DND-41 (cell line): ENCODE measurements at regions not wholly inside any gene's neighbourhood (a gene's known extent, or its start where the extent isn't known, plus 50 kb on each side); places are given as distances from the start of the nearest gene placed in this dataset.

ENCODE experiments used
- ATAC-seq: fragments of 200-7000 bp; cut with Tn5 transposase; 3 replicates; pipeline ENCODE4 v1.9.1; 2021; ENCODE audit warnings: low read depth; ENCODE audit not compliant: insufficient read depth
- DNase-seq: peaks from one replicate; pipeline ENCODE4 v3.0.0-alpha.2; 2020
- H2AFZ ChIP-seq: 2 replicates; pipeline ENCODE4 v1.6.0; 2012; ENCODE audit warnings: low read depth, low read length
- H3K27ac ChIP-seq: 2 replicates; pipeline ENCODE4 v1.5.1; 2012; ENCODE audit warnings: low read length, inconsistent platforms
- H3K27me3 ChIP-seq: fragments of 200-600 bp; sonication (generic); 2 replicates; pipeline ENCODE4 v1.6.0; 2012; ENCODE audit warnings: low read length, mild to moderate bottlenecking, inconsistent platforms; ENCODE audit not compliant: insufficient read depth, poor library complexity
- H3K36me3 ChIP-seq: 2 replicates; pipeline ENCODE4 v1.5.1; 2012; ENCODE audit warnings: low read length, inconsistent platforms; ENCODE audit not compliant: insufficient read depth
- H3K4me1 ChIP-seq: 2 replicates; pipeline ENCODE4 v1.5.1; 2012; ENCODE audit warnings: mild to moderate bottlenecking, low read length; ENCODE audit not compliant: insufficient read depth
- H3K4me2 ChIP-seq: 2 replicates; pipeline ENCODE4 v1.6.0; 2012; ENCODE audit warnings: mild to moderate bottlenecking, moderate library complexity, low read length, inconsistent platforms; ENCODE audit not compliant: insufficient read depth
- H3K4me3 ChIP-seq, 2 experiments: fragments of 200-600 bp in 1 of 2; shearing (Covaris generic) in 1 of 2; 2 replicates each; pipeline ENCODE4 v1.5.1; 2012 to 2016; ENCODE audit warnings: inconsistent platforms in 2 of 2, low read length in 2 of 2, mild to moderate bottlenecking in 2 of 2, low read depth in 1 of 2, moderate library complexity in 1 of 2
- H3K79me2 ChIP-seq: 2 replicates; pipeline ENCODE4 v1.6.0; 2012; ENCODE audit warnings: low read length, inconsistent platforms; ENCODE audit not compliant: insufficient read depth
- H3K9ac ChIP-seq: 2 replicates; pipeline ENCODE4 v1.6.0; 2012; ENCODE audit warnings: low read depth, mild to moderate bottlenecking, inconsistent platforms, low read length, moderate library complexity
- H3K9me3 ChIP-seq: 2 replicates; pipeline ENCODE4 v1.5.1; 2012; ENCODE audit warnings: low read length, moderate library complexity, mild to moderate bottlenecking, inconsistent platforms; ENCODE audit not compliant: insufficient read depth, severe bottlenecking
- H4K20me1 ChIP-seq: 2 replicates; pipeline ENCODE4 v1.6.0; 2012; ENCODE audit warnings: low read length; ENCODE audit not compliant: insufficient read depth
- CTCF ChIP-seq: IDR thresholded peaks from 2 replicates; pipeline ENCODE4 v1.5.1; 2012; ENCODE audit warnings: borderline replicate concordance, low read length, moderate library complexity, mild to moderate bottlenecking; ENCODE audit not compliant: poor library complexity, severe bottlenecking; ENCODE audit errors: extremely low read depth
- EZH2 ChIP-seq: IDR thresholded peaks from 3 replicates; pipeline ENCODE4 v1.6.1; 2012; ENCODE audit warnings: borderline replicate concordance, low read depth, mild to moderate bottlenecking, moderate library complexity, low read length, inconsistent platforms; ENCODE audit not compliant: severe bottlenecking

GRCh38 chr9:90020276-90020871, 415.6 kb downstream of the GADD45G start:
- ATAC-seq = no peak
- TF ChIP-seq EZH2 (no peak), CTCF (no peak)

GRCh38 chr9:90021216-90021906, 416.5 kb downstream of the GADD45G start:
- Histone ChIP-seq H4K20me1 (no peaks in the 10 kb centered on the region), H3K4me3 (no peak overlapping the region), H3K36me3 (no peaks in the 10 kb centered on the region), H3K27ac (no peak overlapping the region), H3K79me2 (no peaks in the 10 kb centered on the region), H3K4me2 (no peak overlapping the region), H3K4me1 (no peaks in the 10 kb centered on the region), H3K9ac (no peak overlapping the region), H2AFZ (no peak overlapping the region), H3K27me3 (peaks cover 3% of the 10 kb centered on the region), H3K9me3 (no peaks in the 10 kb centered on the region)
- TF ChIP-seq CTCF = no peak
- TF ChIP-seq EZH2 = no peak
- ATAC-seq (no peak), DNase-seq (no peak)

More at GRCh38 chr9:90020276-90020871, 415.6 kb downstream of the GADD45G start:
- H3K9ac ChIP-seq = no peak overlapping the region
- no peaks in the 10 kb centered on the region for H3K9me3 ChIP-seq
- no peak overlapping the region for H3K27ac ChIP-seq
- H3K79me2 ChIP-seq = no peaks in the 10 kb centered on the region
- no peak overlapping the region for H3K4me3 ChIP-seq
- H3K4me2 ChIP-seq = no peak overlapping the region
- no peaks in the 10 kb centered on the region for H3K4me1 ChIP-seq
- H3K27me3 ChIP-seq = peaks cover under 1% of the 10 kb centered on the region
- H4K20me1 ChIP-seq = no peaks in the 10 kb centered on the region
- H3K36me3 ChIP-seq = no peaks in the 10 kb centered on the region
- H2AFZ ChIP-seq = no peak overlapping the region
- DNase-seq = no peak

GRCh38 chr9:90022474-90022873, 417.7 kb downstream of the GADD45G start:
- DNase-seq = no peak
- Histone ChIP-seq H3K9ac (no peak overlapping the region), H3K27ac (no peak overlapping the region), H4K20me1 (no peaks in the 10 kb centered on the region), H3K9me3 (no peaks in the 10 kb centered on the region), H3K79me2 (no peaks in the 10 kb centered on the region), H3K4me3 (no peak overlapping the region), H3K4me1 (no peaks in the 10 kb centered on the region), H3K27me3 (peaks cover 3% of the 10 kb centered on the region), H3K36me3 (no peaks in the 10 kb centered on the region), H3K4me2 (no peak overlapping the region), H2AFZ (no peak overlapping the region)
- no peak for ATAC-seq
- TF ChIP-seq EZH2 (no peak), CTCF (no peak)
